ENCODE measurements at regions not wholly inside any gene's neighbourhood (a gene's known extent, or its start where the extent isn't known, plus 50 kb on each side); places are given as distances from the start of the nearest gene placed in this dataset.

DNA sequence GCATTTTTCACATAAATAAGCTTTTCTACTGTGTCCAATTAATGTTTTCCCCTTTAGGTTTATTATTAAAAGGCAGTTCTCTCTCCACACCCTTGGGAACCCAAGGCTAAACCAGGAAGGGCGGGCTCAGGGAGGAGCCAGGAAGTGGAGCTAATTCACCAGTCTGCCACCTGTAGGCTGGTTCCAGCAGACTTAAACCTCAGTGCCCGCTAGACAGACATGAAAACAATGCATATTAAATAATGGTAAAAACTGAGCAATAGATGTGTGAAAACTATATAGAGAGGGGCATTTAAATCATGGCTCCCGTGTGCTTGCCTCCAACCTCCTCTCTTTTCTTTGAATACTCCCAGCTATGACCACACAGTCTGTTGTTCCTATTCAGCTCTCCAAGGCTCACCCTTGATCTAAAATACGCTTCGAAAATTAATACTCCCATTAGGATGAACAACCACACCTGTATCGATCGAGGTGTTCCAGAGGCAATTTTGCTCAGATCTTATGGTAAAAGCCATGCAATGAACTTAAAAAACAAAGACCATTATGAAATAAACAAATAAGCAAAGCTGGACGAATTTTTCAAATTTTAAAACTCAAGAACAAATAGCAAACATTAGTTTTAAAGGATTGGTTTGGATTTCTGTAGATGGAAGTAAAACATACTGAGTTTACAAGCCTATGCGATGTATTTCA, 253.3 kb downstream of the TJP1 start:
- no peak for TF ChIP-seq ZFX (IDR thresholded peaks at IDR 0.05)
- TF ChIP-seq, protein P1, sequence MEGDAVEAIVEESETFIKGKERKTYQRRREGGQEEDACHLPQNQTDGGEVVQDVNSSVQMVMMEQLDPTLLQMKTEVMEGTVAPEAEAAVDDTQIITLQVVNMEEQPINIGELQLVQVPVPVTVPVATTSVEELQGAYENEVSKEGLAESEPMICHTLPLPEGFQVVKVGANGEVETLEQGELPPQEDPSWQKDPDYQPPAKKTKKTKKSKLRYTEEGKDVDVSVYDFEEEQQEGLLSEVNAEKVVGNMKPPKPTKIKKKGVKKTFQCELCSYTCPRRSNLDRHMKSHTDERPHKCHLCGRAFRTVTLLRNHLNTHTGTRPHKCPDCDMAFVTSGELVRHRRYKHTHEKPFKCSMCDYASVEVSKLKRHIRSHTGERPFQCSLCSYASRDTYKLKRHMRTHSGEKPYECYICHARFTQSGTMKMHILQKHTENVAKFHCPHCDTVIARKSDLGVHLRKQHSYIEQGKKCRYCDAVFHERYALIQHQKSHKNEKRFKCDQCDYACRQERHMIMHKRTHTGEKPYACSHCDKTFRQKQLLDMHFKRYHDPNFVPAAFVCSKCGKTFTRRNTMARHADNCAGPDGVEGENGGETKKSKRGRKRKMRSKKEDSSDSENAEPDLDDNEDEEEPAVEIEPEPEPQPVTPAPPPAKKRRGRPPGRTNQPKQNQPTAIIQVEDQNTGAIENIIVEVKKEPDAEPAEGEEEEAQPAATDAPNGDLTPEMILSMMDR (conservative IDR thresholded peaks at IDR 0.05), result peak; percentile 77
- no peak overlapping the region for H3K27ac ChIP-seq

DNA sequence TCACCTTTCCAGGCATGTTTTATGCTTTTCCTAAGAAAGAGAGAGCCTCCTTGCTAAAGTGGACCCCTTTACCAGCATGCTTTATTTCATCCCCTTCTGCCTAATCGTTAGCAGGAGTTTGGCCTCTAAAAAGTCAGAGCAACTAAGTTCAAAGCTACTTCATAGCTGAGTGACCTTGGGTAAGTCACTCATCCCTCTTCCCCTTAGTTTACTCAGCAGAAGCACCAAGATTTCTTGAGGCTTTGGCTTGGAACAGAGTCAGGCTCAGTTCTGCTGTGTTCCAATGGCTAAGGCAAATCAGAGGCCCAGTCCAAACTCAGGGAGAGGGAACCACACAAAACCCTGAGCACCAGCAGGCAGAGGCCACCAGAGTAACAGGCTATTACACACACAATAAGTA, 254.9 kb downstream of the TJP1 start:
- no peak overlapping the region for H3K27ac ChIP-seq
- TF ChIP-seq, protein P1 (conservative IDR thresholded peaks at IDR 0.05), result no peak
- no peak for TF ChIP-seq ZFX (IDR thresholded peaks at IDR 0.05)

DNA sequence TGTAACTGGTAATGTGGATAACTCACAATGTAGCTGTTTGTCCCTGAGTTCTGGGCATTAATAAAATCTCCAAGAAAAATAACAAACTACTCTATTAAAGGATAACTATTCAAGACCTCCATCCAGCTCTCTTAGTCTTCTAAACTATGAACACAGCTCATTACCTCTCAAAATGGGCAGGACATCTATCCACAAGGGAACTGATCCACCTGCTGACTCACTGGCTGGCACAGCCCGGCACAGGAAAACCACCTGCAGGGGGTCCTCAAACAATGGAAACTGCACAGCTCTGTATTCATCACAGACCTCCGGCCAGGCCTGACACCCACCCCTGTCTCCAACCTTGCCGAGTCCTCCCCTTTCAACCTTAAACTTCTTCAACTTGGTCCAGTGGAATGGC, 255.4 kb downstream of the TJP1 start:
- no peak overlapping the region for H3K27ac ChIP-seq
- TF ChIP-seq, protein P1 (conservative IDR thresholded peaks at IDR 0.05), result no peak
- TF ChIP-seq ZFX (IDR thresholded peaks at IDR 0.05), result no peak

GRCh38 chr15:29563112-29563511, 259.2 kb downstream of the TJP1 start:
- H3K27ac ChIP-seq, result no peak overlapping the region
- TF ChIP-seq ZFX (IDR thresholded peaks at IDR 0.05), result no peak
- TF ChIP-seq, protein P1 (conservative IDR thresholded peaks at IDR 0.05), result no peak

- TF ChIP-seq, protein P1 (conservative IDR thresholded peaks at IDR 0.05), result no peak
- TF ChIP-seq ZFX (IDR thresholded peaks at IDR 0.05), result no peak
- no peak overlapping the region for H3K27ac ChIP-seq
Observed at GRCh38 chr15:29560896-29561295, 261.4 kb downstream of the TJP1 start.

GRCh38 chr15:29558261-29558660, 264.0 kb downstream of the TJP1 start:
- TF ChIP-seq ZFX (IDR thresholded peaks at IDR 0.05), result no peak
- TF ChIP-seq, protein P1 (conservative IDR thresholded peaks at IDR 0.05), result no peak
- H3K27ac ChIP-seq, result no peak overlapping the region

DNA sequence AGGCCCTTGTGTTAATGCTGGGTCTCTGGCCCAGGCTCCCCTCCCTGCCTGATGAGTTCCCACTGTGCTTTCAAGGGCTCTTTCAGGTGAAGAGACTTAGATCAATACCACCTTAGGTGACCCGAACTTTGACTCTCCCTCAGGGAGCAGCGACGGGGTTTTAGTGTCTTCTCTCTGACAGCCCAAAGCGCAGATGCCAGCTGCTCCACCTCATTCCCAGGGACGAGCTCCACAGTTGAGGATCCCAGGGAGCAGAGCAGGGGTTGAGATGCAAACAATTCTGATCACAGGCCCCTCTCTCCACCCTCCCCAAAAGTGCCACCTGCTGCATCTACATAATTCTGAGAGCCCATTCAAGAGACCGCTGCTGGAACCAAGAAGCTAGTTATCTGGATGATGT, 265.1 kb downstream of the TJP1 start:
- TF ChIP-seq, protein P1 (conservative IDR thresholded peaks at IDR 0.05), result no peak
- no peak for TF ChIP-seq ZFX (IDR thresholded peaks at IDR 0.05)
- H3K27ac ChIP-seq, result no peak overlapping the region

All from C4-2B (cell line).